ENCODE measurements at regions not wholly inside any gene's neighbourhood (a gene's known extent, or its start where the extent isn't known, plus 50 kb on each side); places are given as distances from the start of the nearest gene placed in this dataset.

DNA sequence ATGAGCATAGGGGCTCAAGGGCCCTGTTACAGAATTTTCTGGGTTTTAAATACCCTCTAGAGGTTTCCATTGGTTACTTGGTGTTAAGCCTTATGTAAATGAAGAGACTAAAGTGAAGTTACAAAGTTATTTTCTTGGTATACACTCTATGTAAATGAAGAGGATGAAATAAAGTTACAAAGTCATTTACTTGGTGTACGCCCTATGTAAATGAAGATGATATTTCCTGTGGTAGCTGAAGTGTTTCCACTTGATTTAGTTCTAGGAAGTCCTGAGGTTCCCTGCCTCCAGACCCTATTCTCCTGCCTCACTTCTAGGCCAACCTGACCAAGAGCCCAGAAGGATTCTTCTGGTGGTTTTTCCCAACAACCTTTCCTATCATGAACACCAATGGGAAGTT lies 126.1 kb downstream of the SPTSSA start:
- no peak overlapping the region for H2AFZ ChIP-seq (ENCODE audit: low read length)

DNA sequence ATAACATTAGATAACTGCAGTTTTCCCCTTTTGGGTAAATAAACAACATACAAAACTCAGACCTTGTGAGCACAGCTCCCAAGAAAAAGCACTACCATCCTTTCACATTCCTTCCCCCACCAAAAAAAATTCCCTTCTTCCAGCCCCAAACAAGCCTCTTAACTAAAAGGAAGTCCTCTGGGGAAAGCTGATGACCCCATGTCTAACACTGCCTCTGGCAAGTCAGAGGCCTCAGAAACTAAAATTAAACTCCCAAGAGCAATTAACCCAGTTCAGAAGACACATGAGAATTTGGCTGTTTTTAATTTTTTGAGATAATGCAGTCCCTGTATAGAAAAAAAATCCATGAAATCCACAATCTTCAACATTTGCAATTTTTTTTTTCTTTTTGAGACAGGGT lies 127.7 kb downstream of the SPTSSA start:
- no peak overlapping the region for H2AFZ ChIP-seq (ENCODE audit: low read length)
- DNase-seq (ENCODE audit: low read depth in 2 of 2) = no peak
- no peak overlapping the region for H3K9ac ChIP-seq (ENCODE audit: insufficient read depth, low read length)
- H3K4me2 ChIP-seq (ENCODE audit: extremely low read depth, insufficient read depth, low read length) = no peak overlapping the region
- no peak overlapping the region for H3K27ac ChIP-seq (ENCODE audit: insufficient read depth, low read length)
- no peaks in the 10 kb centered on the region for H3K4me1 ChIP-seq (ENCODE audit: control insufficient read depth, extremely low read depth, insufficient read depth, low read length)
- no peak overlapping the region for H3K4me3 ChIP-seq (replicated peaks in 1 of 4; ENCODE audit: control extremely low read depth in 1 of 4, insufficient read depth in 1 of 4, low read depth in 3 of 4, low read length in 4 of 4)
- no peaks in the 10 kb centered on the region for H3K27me3 ChIP-seq (ENCODE audit: control insufficient read depth, insufficient read depth, low read length)
- H3K9me3 ChIP-seq (ENCODE audit: control insufficient read depth, insufficient read depth, low read depth, low read length) = no peaks in the 10 kb centered on the region
- H4K20me1 ChIP-seq (ENCODE audit: control insufficient read depth, extremely low read depth, insufficient read depth, low read length) = no peaks in the 10 kb centered on the region
- TF ChIP-seq, protein P1, sequence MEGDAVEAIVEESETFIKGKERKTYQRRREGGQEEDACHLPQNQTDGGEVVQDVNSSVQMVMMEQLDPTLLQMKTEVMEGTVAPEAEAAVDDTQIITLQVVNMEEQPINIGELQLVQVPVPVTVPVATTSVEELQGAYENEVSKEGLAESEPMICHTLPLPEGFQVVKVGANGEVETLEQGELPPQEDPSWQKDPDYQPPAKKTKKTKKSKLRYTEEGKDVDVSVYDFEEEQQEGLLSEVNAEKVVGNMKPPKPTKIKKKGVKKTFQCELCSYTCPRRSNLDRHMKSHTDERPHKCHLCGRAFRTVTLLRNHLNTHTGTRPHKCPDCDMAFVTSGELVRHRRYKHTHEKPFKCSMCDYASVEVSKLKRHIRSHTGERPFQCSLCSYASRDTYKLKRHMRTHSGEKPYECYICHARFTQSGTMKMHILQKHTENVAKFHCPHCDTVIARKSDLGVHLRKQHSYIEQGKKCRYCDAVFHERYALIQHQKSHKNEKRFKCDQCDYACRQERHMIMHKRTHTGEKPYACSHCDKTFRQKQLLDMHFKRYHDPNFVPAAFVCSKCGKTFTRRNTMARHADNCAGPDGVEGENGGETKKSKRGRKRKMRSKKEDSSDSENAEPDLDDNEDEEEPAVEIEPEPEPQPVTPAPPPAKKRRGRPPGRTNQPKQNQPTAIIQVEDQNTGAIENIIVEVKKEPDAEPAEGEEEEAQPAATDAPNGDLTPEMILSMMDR (conservative IDR thresholded peaks at IDR 0.05 in 1 of 2, IDR thresholded peaks at IDR 0.05 in 1 of 2; ENCODE audit: low read depth in 1 of 2, low read length in 2 of 2) = no peak
- TF ChIP-seq EZH2 (IDR thresholded peaks at IDR 0.05; ENCODE audit: low read length, missing control alignments) = no peak
- no peaks in the 10 kb centered on the region for H3K36me3 ChIP-seq (ENCODE audit: control insufficient read depth, insufficient read depth, low read length)
- no peaks in the 10 kb centered on the region for H3K79me2 ChIP-seq (ENCODE audit: control insufficient read depth, insufficient read depth, low read length)

More for the DNA sequence above, 126.1 kb downstream of the SPTSSA start:
- no peak for DNase-seq (ENCODE audit: low read depth in 2 of 2)
- H4K20me1 ChIP-seq (ENCODE audit: control insufficient read depth, extremely low read depth, insufficient read depth, low read length) = no peaks in the 10 kb centered on the region
- no peak overlapping the region for H3K4me2 ChIP-seq (ENCODE audit: extremely low read depth, insufficient read depth, low read length)
- H3K27ac ChIP-seq (ENCODE audit: insufficient read depth, low read length) = no peak overlapping the region
- H3K4me3 ChIP-seq (replicated peaks in 1 of 4; ENCODE audit: control extremely low read depth in 1 of 4, insufficient read depth in 1 of 4, low read depth in 3 of 4, low read length in 4 of 4) = no peak overlapping the region
- no peaks in the 10 kb centered on the region for H3K4me1 ChIP-seq (ENCODE audit: control insufficient read depth, extremely low read depth, insufficient read depth, low read length)
- no peaks in the 10 kb centered on the region for H3K79me2 ChIP-seq (ENCODE audit: control insufficient read depth, insufficient read depth, low read length)
- TF ChIP-seq EZH2 (IDR thresholded peaks at IDR 0.05; ENCODE audit: low read length, missing control alignments) = no peak
- TF ChIP-seq, protein P1 (conservative IDR thresholded peaks at IDR 0.05 in 1 of 2, IDR thresholded peaks at IDR 0.05 in 1 of 2; ENCODE audit: low read depth in 1 of 2, low read length in 2 of 2) = no peak
- no peak overlapping the region for H3K9ac ChIP-seq (ENCODE audit: insufficient read depth, low read length)
- no peaks in the 10 kb centered on the region for H3K9me3 ChIP-seq (ENCODE audit: control insufficient read depth, insufficient read depth, low read depth, low read length)
- no peaks in the 10 kb centered on the region for H3K36me3 ChIP-seq (ENCODE audit: control insufficient read depth, insufficient read depth, low read length)
- H3K27me3 ChIP-seq (ENCODE audit: control insufficient read depth, insufficient read depth, low read length) = no peaks in the 10 kb centered on the region

DNA sequence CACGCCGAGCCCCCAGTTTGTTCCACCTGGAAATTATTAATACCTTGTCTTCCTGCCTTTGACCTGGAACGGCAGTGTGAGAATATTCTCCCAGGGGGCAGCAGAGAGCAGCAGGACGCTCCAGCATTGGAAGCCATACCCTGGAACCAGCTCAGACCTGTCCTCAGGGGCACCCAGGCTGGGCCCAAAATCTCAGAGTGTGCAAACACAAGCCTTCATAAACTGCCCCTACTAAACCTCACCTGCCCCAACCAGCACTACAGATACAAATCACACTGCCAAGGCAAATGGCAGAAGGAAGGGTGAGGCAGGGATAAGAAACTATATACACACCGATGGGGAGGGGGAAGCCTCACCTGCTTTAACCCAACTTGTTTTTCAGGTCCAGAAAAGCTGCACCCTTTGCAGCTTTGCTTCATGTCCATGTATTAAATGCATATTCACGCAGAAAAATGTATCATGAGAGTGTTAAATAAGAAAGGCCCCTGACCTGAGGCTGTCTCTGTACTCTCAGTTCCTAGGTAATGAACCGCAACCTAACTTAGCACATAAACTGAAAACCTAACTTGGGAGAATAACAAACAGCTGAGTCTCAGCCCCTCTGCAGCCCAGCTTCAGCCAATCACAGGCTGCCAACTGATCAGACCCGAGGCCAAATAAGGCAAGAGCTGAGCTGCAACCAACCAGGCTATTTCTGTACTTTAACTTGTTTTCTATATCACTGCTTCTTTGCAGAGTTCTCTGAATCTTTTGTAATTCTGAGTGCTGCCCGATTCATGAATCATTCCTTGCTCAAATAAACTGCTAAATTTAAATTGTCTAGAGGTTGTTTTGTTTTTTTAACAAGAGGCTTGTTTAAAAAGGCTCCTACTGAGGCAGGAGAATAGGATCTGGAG lies 130.1 kb downstream of the SPTSSA start:
- no peak overlapping the region for H3K27ac ChIP-seq (ENCODE audit: insufficient read depth, low read length)
- no peaks in the 10 kb centered on the region for H3K36me3 ChIP-seq (ENCODE audit: control insufficient read depth, insufficient read depth, low read length)
- peak; percentile 58 to 71 for DNase-seq (ENCODE audit: low read depth in 2 of 2)
- no peaks in the 10 kb centered on the region for H3K9me3 ChIP-seq (ENCODE audit: control insufficient read depth, insufficient read depth, low read depth, low read length)
- H3K4me1 ChIP-seq (ENCODE audit: control insufficient read depth, extremely low read depth, insufficient read depth, low read length) = no peaks in the 10 kb centered on the region
- H4K20me1 ChIP-seq (ENCODE audit: control insufficient read depth, extremely low read depth, insufficient read depth, low read length) = no peaks in the 10 kb centered on the region
- H2AFZ ChIP-seq (ENCODE audit: low read length) = no peak overlapping the region
- TF ChIP-seq, protein P1 (conservative IDR thresholded peaks at IDR 0.05 in 1 of 2, IDR thresholded peaks at IDR 0.05 in 1 of 2; ENCODE audit: low read depth in 1 of 2, low read length in 2 of 2) = peak; percentile 54 to 74
- no peak for TF ChIP-seq EZH2 (IDR thresholded peaks at IDR 0.05; ENCODE audit: low read length, missing control alignments)
- no peak overlapping the region for H3K4me3 ChIP-seq (replicated peaks in 1 of 4; ENCODE audit: control extremely low read depth in 1 of 4, insufficient read depth in 1 of 4, low read depth in 3 of 4, low read length in 4 of 4)
- H3K9ac ChIP-seq (ENCODE audit: insufficient read depth, low read length) = no peak overlapping the region
- no peak overlapping the region for H3K4me2 ChIP-seq (ENCODE audit: extremely low read depth, insufficient read depth, low read length)
- H3K79me2 ChIP-seq (ENCODE audit: control insufficient read depth, insufficient read depth, low read length) = no peaks in the 10 kb centered on the region
- H3K27me3 ChIP-seq (ENCODE audit: control insufficient read depth, insufficient read depth, low read length) = no peaks in the 10 kb centered on the region
